Mesenchymal stem cell (in vitro differentiated cells and primary cell): ENCODE measurements at regions not wholly inside any gene's neighbourhood (a gene's known extent, or its start where the extent isn't known, plus 50 kb on each side); places are given as distances from the start of the nearest gene placed in this dataset.

Experiments used
- DNase-seq: peaks from one replicate; pipeline ENCODE4 v3.0.0-alpha.2; 2013
- H2AFZ ChIP-seq: one replicate; pipeline ENCODE4 v1.6.1; 2013; ENCODE audit warnings: low read depth, mild to moderate bottlenecking, control low read depth, inconsistent platforms, low read length, moderate library complexity
- H2AK5ac ChIP-seq: 2 replicates; pipeline ENCODE4 v1.6.1; 2013; ENCODE audit warnings: low read length, moderate library complexity, mild to moderate bottlenecking, inconsistent platforms; ENCODE audit not compliant: severe bottlenecking
- H2BK120ac ChIP-seq: one replicate; pipeline ENCODE4 v1.6.1; 2013; ENCODE audit warnings: low read depth, mild to moderate bottlenecking, inconsistent platforms, low read length, moderate library complexity
- H2BK12ac ChIP-seq, 2 experiments: one replicate each; pipeline ENCODE4 v1.6.1; 2013; ENCODE audit warnings: inconsistent platforms in 2 of 2, low read length in 2 of 2, mild to moderate bottlenecking in 2 of 2, moderate library complexity in 2 of 2, control low read depth in 1 of 2
- H2BK15ac ChIP-seq: one replicate; pipeline ENCODE4 v1.6.1; 2013; ENCODE audit warnings: mild to moderate bottlenecking, low read depth, inconsistent platforms; ENCODE audit not compliant: poor library complexity, severe bottlenecking
- H2BK5ac ChIP-seq: 2 replicates; pipeline ENCODE4 v1.6.1; 2013; ENCODE audit warnings: low read depth, mild to moderate bottlenecking, low read length, control low read depth, inconsistent platforms; ENCODE audit not compliant: poor library complexity, severe bottlenecking
- H3K14ac ChIP-seq, 2 experiments: one replicate each; pipeline ENCODE4 v1.6.1; 2013; ENCODE audit warnings: inconsistent platforms in 2 of 2, low read length in 2 of 2, control low read depth in 1 of 2, mild to moderate bottlenecking in 1 of 2, moderate library complexity in 1 of 2
- H3K18ac ChIP-seq, 2 experiments: one replicate each; pipeline ENCODE4 v1.6.1; 2013; ENCODE audit warnings: inconsistent platforms in 2 of 2, low read length in 2 of 2, control low read depth in 1 of 2, low read depth in 1 of 2, mild to moderate bottlenecking in 1 of 2
- H3K23ac ChIP-seq, 2 experiments: one replicate each; pipeline ENCODE4 v1.6.1; 2013; ENCODE audit warnings: inconsistent platforms in 2 of 2, low read length in 2 of 2, mild to moderate bottlenecking in 2 of 2, moderate library complexity in 2 of 2, control low read depth in 1 of 2
- H3K27ac ChIP-seq: 2 replicates; pipeline ENCODE4 v1.5.1; 2013; ENCODE audit warnings: mild to moderate bottlenecking, moderate library complexity, low read length, control low read depth, inconsistent platforms; ENCODE audit not compliant: poor library complexity, severe bottlenecking
- H3K27me3 ChIP-seq, 2 experiments: 2 replicates each; pipeline versions ENCODE4 v1.6.1 to v1.7.0; 2013; ENCODE audit warnings: low read length in 2 of 2, mild to moderate bottlenecking in 2 of 2, moderate library complexity in 2 of 2, control low read depth in 1 of 2, inconsistent platforms in 1 of 2; ENCODE audit not compliant: control insufficient read depth in 1 of 2, insufficient read depth in 1 of 2
- H3K36me3 ChIP-seq, 2 experiments: 2 replicates each; pipeline versions ENCODE4 v1.6.1 to v1.7.0; 2013; ENCODE audit warnings: low read length in 2 of 2, control low read depth in 1 of 2, inconsistent platforms in 1 of 2, low read depth in 1 of 2, mild to moderate bottlenecking in 1 of 2; ENCODE audit not compliant: insufficient read depth in 2 of 2, control insufficient read depth in 1 of 2
- H3K4ac ChIP-seq, 2 experiments: one replicate each; pipeline ENCODE4 v1.6.1; 2013; ENCODE audit warnings: inconsistent platforms in 2 of 2, low read length in 2 of 2, mild to moderate bottlenecking in 2 of 2, moderate library complexity in 2 of 2, control low read depth in 1 of 2, low read depth in 1 of 2
- H3K4me1 ChIP-seq: 2 replicates; pipeline ENCODE4 v1.6.1; 2013; ENCODE audit warnings: low read depth, low read length, control low read depth; ENCODE audit not compliant: control insufficient read depth, insufficient read depth
- H3K4me2 ChIP-seq: 2 replicates; pipeline ENCODE4 v1.6.1; 2013; ENCODE audit warnings: low read length, mild to moderate bottlenecking, inconsistent platforms; ENCODE audit not compliant: poor library complexity, severe bottlenecking
- H3K4me3 ChIP-seq, 2 experiments: 2 replicates each; pipeline versions ENCODE4 v1.5.1 to v1.7.0; 2013; ENCODE audit warnings: low read length in 2 of 2, mild to moderate bottlenecking in 2 of 2, control low read depth in 1 of 2, low read depth in 1 of 2; ENCODE audit not compliant: insufficient read depth in 1 of 2
- H3K79me1 ChIP-seq: replicated peaks from 2 replicates; pipeline ENCODE4 v1.6.1; 2013; ENCODE audit warnings: mild to moderate bottlenecking, control low read depth, low read length, inconsistent platforms; ENCODE audit not compliant: poor library complexity, severe bottlenecking
- H3K9ac ChIP-seq: 2 replicates; pipeline ENCODE4 v1.7.0; 2013; ENCODE audit warnings: mild to moderate bottlenecking, low read length, moderate library complexity
- H3K9me3 ChIP-seq: 2 replicates; pipeline ENCODE4 v1.7.0; 2013; ENCODE audit warnings: mild to moderate bottlenecking, low read length; ENCODE audit not compliant: control insufficient read depth
- H4K8ac ChIP-seq: one replicate; pipeline ENCODE4 v1.6.1; 2013; ENCODE audit warnings: inconsistent platforms, mild to moderate bottlenecking, low read length, moderate library complexity
- H4K91ac ChIP-seq: one replicate; pipeline ENCODE4 v1.6.1; 2013; ENCODE audit warnings: mild to moderate bottlenecking, low read length, inconsistent platforms
- WGBS: methylation state at CpG from one replicate; pipeline ENCODE4 v1.1.7; 2013; ENCODE audit warnings: mixed read lengths; 5-methylcytosine and 5-hydroxymethylcytosine counted together

- H2BK12ac ChIP-seq = no peak overlapping the region
- H3K79me1 ChIP-seq = no peaks in the 10 kb centered on the region
- no peak for DNase-seq
- no peak overlapping the region for H2BK120ac ChIP-seq
- H3K9me3 ChIP-seq = no peaks in the 10 kb centered on the region
- no peak overlapping the region for H3K18ac ChIP-seq
- no peak overlapping the region for H4K8ac ChIP-seq
- no peak overlapping the region for H3K4me3 ChIP-seq
- H3K4me1 ChIP-seq = peaks cover 3% of the 10 kb centered on the region
- no peak overlapping the region for H3K14ac ChIP-seq
- no peak overlapping the region for H4K91ac ChIP-seq
- WGBS = 100% methylated on average over 1 of the region's 1 CpG
- no peak overlapping the region for H3K27ac ChIP-seq
- H3K23ac ChIP-seq = no peak overlapping the region
- H2AK5ac ChIP-seq = no peak overlapping the region
- no peak overlapping the region for H3K4ac ChIP-seq
- no peak overlapping the region for H2BK5ac ChIP-seq
- no peaks in the 10 kb centered on the region for H3K36me3 ChIP-seq
- no peak overlapping the region for H2BK15ac ChIP-seq
- no peaks in the 10 kb centered on the region for H3K27me3 ChIP-seq
- H2AFZ ChIP-seq = no peak overlapping the region
- no peak overlapping the region for H3K9ac ChIP-seq
- H3K4me2 ChIP-seq = no peak overlapping the region
Observed at GRCh38 chr1:118334506-118334905, 149.5 kb upstream of the SPAG17 start.

- H3K14ac ChIP-seq = no peak overlapping the region
- no peak overlapping the region for H2BK12ac ChIP-seq
- no peaks in the 10 kb centered on the region for H3K36me3 ChIP-seq
- H3K23ac ChIP-seq = no peak overlapping the region
- H3K18ac ChIP-seq = no peak overlapping the region
- H2BK15ac ChIP-seq = no peak overlapping the region
- no peaks in the 10 kb centered on the region for H3K79me1 ChIP-seq
- no peak overlapping the region for H3K4me2 ChIP-seq
- H2BK120ac ChIP-seq = no peak overlapping the region
- H3K27ac ChIP-seq = no peak overlapping the region
- 75% methylated on average over 4 of the region's 4 CpGs for WGBS
- no peak overlapping the region for H2AK5ac ChIP-seq
- H3K9ac ChIP-seq = no peak overlapping the region
- DNase-seq = no peak
- no peak overlapping the region for H4K8ac ChIP-seq
- H3K27me3 ChIP-seq = no peaks in the 10 kb centered on the region
- H2AFZ ChIP-seq = no peak overlapping the region
- H3K4me1 ChIP-seq = peaks cover 3% of the 10 kb centered on the region
- no peak overlapping the region for H2BK5ac ChIP-seq
- no peaks in the 10 kb centered on the region for H3K9me3 ChIP-seq
- no peak overlapping the region for H4K91ac ChIP-seq
- no peak overlapping the region for H3K4ac ChIP-seq
- H3K4me3 ChIP-seq = no peak overlapping the region
Observed at GRCh38 chr1:118333601-118334210, 148.7 kb upstream of the SPAG17 start.

GRCh38 chr1:118326960-118327629 lies 142.1 kb upstream of the SPAG17 start:
- Histone ChIP-seq H2BK15ac (no peak overlapping the region), H2BK12ac (no peak overlapping the region), H2AFZ (no peak overlapping the region), H2AK5ac (no peak overlapping the region), H3K79me1 (no peaks in the 10 kb centered on the region), H3K23ac (no peak overlapping the region), H2BK120ac (no peak overlapping the region), H3K18ac (no peak overlapping the region), H4K8ac (no peak overlapping the region), H3K4me1 (no peaks in the 10 kb centered on the region), H3K4ac (no peak overlapping the region), H4K91ac (no peak overlapping the region), H3K27me3 (no peaks in the 10 kb centered on the region), H3K14ac (no peak overlapping the region), H3K36me3 (no peaks in the 10 kb centered on the region), H2BK5ac (no peak overlapping the region), H3K27ac (no peak overlapping the region), H3K4me3 (no peak overlapping the region), H3K9ac (no peak overlapping the region), H3K9me3 (no peaks in the 10 kb centered on the region), H3K4me2 (no peak overlapping the region)
- 72% methylated on average over 6 of the region's 6 CpGs for WGBS
- DNase-seq = no peak

DNA sequence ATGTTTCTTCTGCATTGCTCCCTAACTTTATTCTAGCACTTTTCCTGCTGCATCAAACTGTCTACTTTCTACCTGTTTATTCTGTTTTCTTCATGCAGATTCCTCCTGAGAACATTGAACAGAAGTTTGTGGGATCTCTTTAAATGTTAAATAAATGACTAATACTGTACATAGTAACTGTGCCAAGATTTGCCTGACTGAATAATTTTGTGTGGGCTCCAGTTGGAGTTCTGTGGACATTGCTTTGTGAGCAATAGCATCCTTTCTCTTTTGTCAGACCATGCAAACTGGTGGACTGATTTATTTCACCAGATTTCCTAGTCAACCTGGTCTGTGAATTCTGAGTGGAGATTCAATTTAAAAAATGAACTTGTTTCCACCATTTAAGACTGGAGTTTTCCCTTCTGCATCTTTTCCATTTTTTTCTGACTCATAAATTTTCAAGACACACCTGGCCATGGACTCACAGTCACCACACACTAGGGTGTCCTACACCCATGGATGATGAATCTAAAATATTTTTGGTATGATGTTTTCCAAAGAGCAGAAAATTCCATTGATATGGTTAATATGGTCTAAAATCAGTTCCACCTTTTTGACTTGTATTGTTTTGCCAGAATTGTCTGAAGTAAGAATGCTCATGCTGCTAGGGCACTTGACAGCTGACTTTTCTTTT lies 140.7 kb upstream of the SPAG17 start:
- Histone ChIP-seq H3K14ac (no peak overlapping the region), H3K27me3 (no peaks in the 10 kb centered on the region), H3K4me1 (no peaks in the 10 kb centered on the region), H3K4me2 (no peak overlapping the region), H3K9ac (no peak overlapping the region), H3K18ac (no peak overlapping the region), H2AFZ (no peak overlapping the region), H3K79me1 (no peaks in the 10 kb centered on the region), H3K9me3 (no peaks in the 10 kb centered on the region), H2BK15ac (no peak overlapping the region), H3K27ac (no peak overlapping the region), H2BK12ac (no peak overlapping the region), H2BK120ac (no peak overlapping the region), H2AK5ac (no peak overlapping the region), H3K23ac (no peak overlapping the region), H4K91ac (no peak overlapping the region), H3K36me3 (no peaks in the 10 kb centered on the region), H4K8ac (no peak overlapping the region), H3K4me3 (no peak overlapping the region), H3K4ac (no peak overlapping the region), H2BK5ac (no peak overlapping the region)
- no peak for DNase-seq
